ENCODE measurements at regions not wholly inside any gene's neighbourhood (a gene's known extent, or its start where the extent isn't known, plus 50 kb on each side); places are given as distances from the start of the nearest gene placed in this dataset.

DNA sequence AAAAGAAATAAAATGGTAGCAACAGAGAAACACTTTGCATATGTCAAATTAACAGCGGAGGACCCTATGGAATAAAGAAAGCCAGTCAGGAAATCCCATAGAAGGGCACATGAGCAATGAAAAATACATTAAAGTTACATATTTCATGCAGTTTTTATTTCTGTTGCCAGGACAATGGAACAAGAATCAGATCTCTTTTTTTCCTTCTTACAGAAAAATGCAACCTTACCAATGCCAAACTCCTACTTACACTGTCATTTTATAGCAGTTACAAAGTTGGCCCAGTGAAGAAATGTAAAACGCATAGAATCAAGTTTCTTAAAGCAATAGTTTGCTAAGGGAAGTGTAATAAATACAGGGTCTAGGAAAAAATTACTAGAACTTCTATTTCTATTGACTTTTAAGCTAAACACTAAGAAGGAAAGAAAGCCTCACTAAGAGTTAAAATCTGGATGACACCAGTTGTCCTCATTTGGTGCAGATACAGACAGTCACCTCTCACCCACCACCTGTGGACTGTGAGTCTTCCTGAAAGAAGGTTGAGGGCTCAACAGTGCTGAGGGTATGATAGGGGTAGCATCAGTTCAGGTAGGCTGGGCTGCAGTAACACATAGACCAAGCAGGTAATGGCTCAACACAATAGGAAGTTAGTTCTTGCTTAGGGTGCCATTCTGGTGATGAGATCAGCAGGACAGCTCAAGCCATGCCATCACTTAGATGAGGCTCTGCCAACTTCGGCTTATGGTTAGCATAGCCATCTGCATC lies 224.6 kb downstream of the ANAPC10 start:
- Mint-ChIP-seq H3K27me3 (ENCODE audit: low read depth) (no peaks in the 10 kb centered on the region), H3K4me3 (peak overlapping the region in 1 of 3 experiments; percentile 3), H3K27ac (peak overlapping the region in 2 of 3 experiments; percentile 18 to 65), H3K4me1 (peaks cover 20% of the 10 kb centered on the region), H3K36me3 (ENCODE audit: low read depth) (no peaks in the 10 kb centered on the region), H3K9me3 (peaks cover 2% of the 10 kb centered on the region)
- TF ChIP-seq, protein P1, sequence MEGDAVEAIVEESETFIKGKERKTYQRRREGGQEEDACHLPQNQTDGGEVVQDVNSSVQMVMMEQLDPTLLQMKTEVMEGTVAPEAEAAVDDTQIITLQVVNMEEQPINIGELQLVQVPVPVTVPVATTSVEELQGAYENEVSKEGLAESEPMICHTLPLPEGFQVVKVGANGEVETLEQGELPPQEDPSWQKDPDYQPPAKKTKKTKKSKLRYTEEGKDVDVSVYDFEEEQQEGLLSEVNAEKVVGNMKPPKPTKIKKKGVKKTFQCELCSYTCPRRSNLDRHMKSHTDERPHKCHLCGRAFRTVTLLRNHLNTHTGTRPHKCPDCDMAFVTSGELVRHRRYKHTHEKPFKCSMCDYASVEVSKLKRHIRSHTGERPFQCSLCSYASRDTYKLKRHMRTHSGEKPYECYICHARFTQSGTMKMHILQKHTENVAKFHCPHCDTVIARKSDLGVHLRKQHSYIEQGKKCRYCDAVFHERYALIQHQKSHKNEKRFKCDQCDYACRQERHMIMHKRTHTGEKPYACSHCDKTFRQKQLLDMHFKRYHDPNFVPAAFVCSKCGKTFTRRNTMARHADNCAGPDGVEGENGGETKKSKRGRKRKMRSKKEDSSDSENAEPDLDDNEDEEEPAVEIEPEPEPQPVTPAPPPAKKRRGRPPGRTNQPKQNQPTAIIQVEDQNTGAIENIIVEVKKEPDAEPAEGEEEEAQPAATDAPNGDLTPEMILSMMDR (IDR thresholded peaks at IDR 0.05; ENCODE audit: unreplicated experiment in 3 of 3), result no peak

DNA sequence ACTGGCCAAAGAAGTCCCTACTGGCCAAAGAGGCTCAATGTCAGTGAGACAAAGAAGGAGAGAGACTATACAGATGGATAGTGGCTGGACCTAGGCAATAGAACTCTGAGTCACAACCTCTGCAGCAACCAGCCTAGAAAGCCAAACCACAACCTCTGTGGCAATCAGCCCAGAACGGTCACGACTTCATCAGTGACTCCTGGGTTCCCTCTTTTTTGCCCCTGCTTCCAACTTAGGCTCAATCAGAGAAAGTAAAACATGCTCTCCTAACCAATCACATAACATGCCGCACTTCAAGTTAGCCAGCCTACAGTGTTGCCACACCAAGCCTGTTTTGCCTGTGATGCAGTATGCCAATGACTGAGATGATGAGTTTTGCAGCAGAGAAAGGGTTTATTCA lies 203.4 kb downstream of the ANAPC10 start:
- H3K27me3 Mint-ChIP-seq (ENCODE audit: low read depth), result no peaks in the 10 kb centered on the region
- no peaks in the 10 kb centered on the region for H3K4me1 Mint-ChIP-seq
- H3K36me3 Mint-ChIP-seq (ENCODE audit: low read depth), result no peaks in the 10 kb centered on the region
- H3K27ac Mint-ChIP-seq, result no peak overlapping the region
- peaks cover 7% of the 10 kb centered on the region for H3K9me3 Mint-ChIP-seq
- H3K4me3 Mint-ChIP-seq, result no peak overlapping the region
- TF ChIP-seq, protein P1 (IDR thresholded peaks at IDR 0.05; ENCODE audit: unreplicated experiment in 3 of 3), result no peak

DNA sequence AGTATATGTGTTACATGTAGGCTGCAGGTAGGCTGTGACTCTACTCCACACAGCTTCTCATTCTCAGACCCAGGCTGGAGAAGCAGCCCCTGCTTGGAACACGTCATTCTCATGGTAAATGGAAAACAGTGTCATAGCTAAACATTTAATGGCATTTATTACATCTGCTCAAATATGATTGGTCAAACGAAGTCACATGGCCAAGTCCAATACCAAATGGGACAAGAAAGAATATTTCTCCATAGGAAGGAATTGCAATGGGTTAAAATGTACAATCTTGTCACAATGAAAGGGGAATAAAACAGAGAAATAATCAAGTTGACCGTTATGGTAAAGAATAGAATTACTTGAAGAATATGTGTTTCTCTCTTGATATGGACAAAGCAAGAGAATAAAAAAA lies 198.6 kb downstream of the ANAPC10 start:
- H3K36me3 Mint-ChIP-seq (ENCODE audit: low read depth), result no peaks in the 10 kb centered on the region
- H3K27me3 Mint-ChIP-seq (ENCODE audit: low read depth), result no peaks in the 10 kb centered on the region
- H3K27ac Mint-ChIP-seq, result no peak overlapping the region
- H3K4me3 Mint-ChIP-seq, result no peak overlapping the region
- H3K4me1 Mint-ChIP-seq, result no peaks in the 10 kb centered on the region
- H3K9me3 Mint-ChIP-seq, result peaks cover 7% of the 10 kb centered on the region
- TF ChIP-seq, protein P1 (IDR thresholded peaks at IDR 0.05; ENCODE audit: unreplicated experiment in 3 of 3), result no peak

DNA sequence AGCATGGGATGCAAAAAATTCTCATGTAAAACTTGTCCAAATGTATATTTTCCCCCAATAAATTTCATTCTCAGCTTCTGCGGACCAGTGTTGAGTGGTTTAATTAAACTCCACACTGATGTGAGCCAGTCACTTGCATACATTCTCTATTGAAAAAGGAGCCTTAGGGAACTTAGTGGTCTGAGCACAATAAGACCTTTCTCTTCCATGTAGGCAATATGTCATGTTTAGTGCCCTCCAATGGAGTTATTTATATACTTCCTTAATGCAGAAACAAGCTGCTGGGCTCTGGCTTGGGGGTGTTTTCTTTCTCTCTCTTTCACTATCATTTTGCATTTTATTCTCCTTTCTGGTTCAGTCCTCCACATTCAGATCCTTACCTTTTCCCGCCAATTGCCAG lies 196.9 kb downstream of the ANAPC10 start:
- TF ChIP-seq, protein P1 (IDR thresholded peaks at IDR 0.05; ENCODE audit: unreplicated experiment in 3 of 3), result no peak
- H3K36me3 Mint-ChIP-seq (ENCODE audit: low read depth), result no peaks in the 10 kb centered on the region
- H3K27me3 Mint-ChIP-seq (ENCODE audit: low read depth), result no peaks in the 10 kb centered on the region
- H3K4me1 Mint-ChIP-seq, result no peaks in the 10 kb centered on the region
- H3K4me3 Mint-ChIP-seq, result no peak overlapping the region
- H3K9me3 Mint-ChIP-seq, result peaks cover 5% of the 10 kb centered on the region
- H3K27ac Mint-ChIP-seq, result no peak overlapping the region

DNA sequence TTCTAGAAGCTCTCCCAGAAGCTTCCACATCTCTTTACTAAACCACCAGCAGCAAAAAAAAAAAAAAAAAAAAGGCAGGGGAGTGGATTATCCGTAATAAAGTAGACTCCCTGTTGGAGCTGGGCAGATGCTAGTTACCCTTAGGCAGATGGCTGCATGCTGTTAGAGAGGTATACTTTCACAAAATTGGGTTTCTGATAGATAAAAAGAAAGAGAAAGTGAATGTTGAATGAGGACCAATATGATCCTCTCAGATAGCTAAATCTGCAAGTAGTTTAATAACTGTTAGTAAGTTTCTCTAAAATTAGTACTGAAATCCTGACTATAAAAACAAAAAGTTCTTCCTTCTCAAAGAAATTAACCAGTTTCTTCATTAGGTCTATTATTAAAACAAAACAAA lies 195.4 kb downstream of the ANAPC10 start:
- Mint-ChIP-seq H3K27ac (no peak overlapping the region), H3K9me3 (peaks cover 5% of the 10 kb centered on the region), H3K36me3 (ENCODE audit: low read depth) (no peaks in the 10 kb centered on the region), H3K27me3 (ENCODE audit: low read depth) (no peaks in the 10 kb centered on the region), H3K4me3 (no peak overlapping the region), H3K4me1 (no peaks in the 10 kb centered on the region)
- TF ChIP-seq, protein P1 (IDR thresholded peaks at IDR 0.05; ENCODE audit: unreplicated experiment in 3 of 3), result no peak
